Islet of Langerhans (tissue), 1 donor: ENCODE measurements at regions not wholly inside any gene's neighbourhood (a gene's known extent, or its start where the extent isn't known, plus 50 kb on each side); places are given as distances from the start of the nearest gene placed in this dataset.

Experiments used
- FAIRE-seq: peaks from one replicate; lab custom pipeline; 2011; peaks lifted over from hg19 to GRCh38; lab: Jason Lieb, UNC

DNA sequence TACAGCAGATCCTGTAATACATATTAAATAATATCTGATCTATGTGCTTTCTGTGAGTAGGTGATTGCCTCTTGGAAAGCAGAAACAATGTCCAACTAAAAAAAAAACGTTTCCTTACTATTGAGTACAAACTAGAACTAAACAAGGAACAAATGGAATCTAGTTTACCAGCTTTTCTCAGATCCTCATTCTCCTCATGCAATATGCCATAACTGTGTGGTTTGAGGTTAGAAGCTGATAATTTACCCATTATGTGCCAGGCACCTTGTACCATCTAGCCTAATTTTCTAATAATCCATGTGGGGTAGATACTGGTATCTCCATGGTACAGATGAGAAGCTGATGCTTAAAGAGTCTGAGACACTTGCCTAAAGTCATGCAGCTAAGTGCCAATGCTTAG is 154.7 kb downstream of the PTGER3 start:
- no peak for FAIRE-seq

DNA sequence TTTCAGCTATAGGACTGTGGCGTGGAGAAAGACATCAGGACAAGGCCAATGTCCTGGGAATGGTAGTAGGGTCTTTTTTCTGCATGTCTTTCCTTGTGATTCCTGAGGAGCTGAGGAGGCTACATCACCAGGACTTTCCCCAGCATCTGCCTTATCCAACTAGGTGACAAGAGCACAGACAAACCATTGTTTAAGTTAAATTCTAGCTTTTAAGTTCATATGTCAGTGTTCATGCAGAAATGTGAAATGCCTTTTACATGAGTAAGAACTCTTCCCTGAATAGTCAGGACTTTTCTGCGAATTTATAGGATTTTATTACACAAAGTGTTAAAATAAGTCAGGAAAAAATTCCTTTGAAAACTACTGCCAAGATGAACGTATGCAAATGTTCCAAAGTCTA is 154.2 kb downstream of the PTGER3 start:
- no peak for FAIRE-seq

DNA sequence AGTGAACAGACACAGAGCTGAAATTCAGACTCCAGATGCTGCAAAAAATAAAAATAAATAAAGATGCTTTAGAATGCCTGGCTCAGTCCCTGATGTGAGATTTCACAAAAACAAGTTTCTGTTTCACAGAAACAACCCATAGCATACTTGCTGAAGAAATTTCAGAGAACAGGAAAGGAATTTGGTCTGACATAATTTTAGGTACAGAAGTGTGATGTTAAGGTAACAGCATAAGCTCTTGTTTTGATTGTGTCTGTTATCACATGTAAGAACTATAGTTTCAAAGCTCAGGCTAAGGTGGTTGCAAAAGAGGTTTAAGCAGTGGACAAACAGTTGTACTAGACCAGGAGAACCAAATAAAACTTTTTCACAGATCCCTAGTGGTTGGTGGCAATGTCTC is 152.1 kb downstream of the PTGER3 start:
- no peak for FAIRE-seq

DNA sequence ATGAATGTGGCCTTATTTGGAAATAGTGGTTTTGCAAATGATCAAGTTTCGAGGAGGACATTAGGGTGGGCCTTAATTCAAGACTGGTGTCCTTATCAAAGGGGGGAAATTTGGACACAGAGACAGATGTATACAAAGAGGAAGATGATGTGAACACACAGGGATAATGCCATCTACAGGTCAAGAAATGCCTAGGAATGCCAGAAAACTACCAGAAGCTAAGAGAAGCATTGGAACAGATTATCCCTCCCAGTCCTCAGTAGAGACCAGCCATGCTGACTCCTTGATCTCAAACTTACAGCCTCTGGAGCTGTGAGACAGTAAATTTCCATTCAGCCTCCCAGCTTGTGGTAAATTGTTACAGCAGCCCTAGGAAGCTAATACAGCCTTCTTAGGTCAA is 151.4 kb downstream of the PTGER3 start:
- FAIRE-seq = no peak

DNA sequence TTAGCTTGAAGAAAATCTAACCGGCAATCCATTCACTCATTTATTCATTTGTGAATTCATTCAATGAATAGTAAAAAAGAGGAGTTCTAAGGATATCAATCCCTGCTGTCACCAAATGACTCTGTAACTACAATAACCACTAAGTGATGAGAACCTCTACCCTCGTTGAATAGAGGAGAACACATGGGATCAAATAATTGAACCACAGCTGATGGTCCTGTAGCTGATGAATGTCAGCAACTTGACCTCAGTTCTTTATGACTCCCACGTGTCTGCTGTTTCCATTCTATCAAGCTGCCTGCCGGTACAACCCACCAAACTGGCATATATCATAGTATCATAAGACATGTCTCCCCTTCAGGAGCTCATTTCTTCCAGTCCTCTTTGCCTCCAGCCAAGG is 150.3 kb downstream of the PTGER3 start:
- FAIRE-seq = no peak

DNA sequence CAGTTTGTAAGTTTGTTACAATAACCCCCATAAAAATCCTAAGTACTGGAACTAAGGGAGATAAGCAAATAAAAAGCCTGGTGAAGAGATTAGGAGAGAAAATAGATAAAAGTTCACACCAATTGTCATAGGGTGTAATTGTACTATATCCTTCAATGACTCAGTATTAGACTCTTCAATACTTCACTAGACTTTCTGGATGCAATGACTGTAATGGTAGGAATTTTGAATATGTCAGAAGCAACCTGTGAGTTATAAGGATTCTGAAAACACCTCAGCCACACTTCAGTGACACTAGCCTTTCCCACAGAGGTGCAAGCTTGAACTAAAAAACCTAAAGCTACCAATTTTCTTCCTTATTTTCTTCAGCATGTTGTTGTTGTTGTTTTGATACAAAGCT is 147.9 kb downstream of the PTGER3 start:
- no peak for FAIRE-seq

DNA sequence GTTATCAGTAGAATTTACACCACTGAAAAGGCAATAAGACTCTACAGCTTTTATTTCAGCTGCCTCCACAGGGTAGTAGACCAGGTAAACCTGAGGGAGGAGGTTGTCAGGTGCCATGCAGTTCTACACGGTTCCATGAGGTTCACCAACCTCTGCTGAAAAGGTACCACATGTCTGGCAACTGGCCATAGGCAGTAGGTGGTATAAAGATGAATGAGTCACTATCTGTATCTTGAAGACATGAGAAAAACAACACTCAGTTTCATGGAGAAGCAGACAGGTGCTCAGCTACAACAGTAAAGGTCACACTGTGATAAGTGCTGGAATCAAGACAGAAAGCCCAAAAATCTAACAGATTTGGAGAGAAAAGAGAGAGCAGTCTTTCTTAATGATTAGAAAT is 145.4 kb downstream of the PTGER3 start:
- FAIRE-seq = no peak

DNA sequence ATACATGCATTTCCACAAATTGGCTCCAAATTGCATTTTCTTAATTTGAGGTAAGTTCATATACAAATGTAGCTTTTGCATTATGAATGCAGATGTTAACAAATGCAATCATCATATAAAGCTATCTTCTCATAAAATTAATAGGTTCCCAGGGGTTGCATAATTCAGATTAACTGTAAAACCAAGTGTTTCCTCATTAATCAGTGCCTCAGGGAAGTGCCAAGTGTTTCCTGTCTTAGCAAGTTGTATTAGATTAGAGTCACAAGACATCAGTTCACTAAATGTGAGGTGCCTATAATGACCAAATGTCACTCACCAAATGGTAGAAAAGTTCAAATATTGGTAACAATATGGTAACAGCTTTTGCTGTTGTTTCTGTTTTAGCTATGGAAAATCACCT is 140.8 kb downstream of the PTGER3 start:
- no peak for FAIRE-seq

DNA sequence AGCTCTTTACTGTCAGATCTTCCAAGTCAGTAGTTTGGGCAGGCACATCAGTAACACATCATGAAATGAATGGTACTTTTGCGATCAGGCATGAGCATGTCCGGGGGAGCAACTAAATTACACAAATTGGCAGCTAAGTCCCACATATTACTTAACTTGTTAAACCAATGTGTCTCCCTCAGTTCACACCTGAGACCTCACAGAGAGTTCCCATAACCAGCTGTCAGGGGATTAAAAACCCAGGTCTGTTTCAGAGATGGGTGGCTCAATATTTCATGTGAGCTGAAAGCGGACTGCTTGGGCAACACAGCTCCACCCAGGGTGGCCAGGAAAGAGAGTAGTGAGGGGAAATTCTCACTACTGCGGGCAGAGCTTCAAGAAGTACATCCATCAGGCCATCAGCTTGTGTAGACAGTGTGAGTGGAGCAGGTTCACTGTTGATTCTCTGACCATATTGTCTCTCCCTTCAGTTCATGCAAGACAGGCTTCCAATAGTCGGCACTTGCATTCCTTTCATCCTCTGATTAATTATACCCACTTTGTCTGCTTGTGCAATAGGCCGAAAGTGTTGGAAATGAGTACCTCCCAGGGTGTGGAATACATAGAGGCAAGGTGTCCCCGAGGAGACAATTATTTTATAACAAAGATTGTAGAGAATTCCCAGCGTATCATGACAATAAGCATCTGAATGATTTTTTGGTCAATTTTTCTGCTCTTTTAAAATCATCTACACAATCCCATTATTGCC is 139.9 kb downstream of the PTGER3 start:
- FAIRE-seq = no peak

DNA sequence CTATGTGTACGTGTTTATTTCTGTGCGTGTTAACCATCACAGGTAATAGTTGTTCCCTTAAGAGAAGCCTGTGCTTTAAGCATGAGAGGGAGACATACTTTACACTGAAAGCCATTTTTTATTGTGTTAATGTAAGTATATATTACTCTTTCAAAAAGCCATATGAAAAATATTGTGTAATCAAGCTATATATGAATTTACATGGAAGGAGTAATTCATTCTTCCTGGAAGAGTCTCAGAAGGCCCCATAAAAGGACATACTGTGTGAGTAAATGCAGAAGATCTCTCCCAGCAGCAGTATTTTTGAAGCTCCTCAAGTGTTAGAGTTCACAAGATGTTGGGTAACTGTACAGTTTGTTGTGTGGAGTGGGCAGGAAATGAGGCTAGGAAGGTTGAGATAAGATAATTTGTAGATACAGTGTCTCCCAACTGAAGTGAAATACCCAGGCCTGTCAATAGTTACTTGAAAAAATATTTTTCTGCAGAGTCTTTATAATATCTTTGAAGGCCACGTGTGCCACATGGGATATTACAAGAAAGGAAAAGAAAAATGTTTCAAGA is 138.3 kb downstream of the PTGER3 start:
- FAIRE-seq = no peak

DNA sequence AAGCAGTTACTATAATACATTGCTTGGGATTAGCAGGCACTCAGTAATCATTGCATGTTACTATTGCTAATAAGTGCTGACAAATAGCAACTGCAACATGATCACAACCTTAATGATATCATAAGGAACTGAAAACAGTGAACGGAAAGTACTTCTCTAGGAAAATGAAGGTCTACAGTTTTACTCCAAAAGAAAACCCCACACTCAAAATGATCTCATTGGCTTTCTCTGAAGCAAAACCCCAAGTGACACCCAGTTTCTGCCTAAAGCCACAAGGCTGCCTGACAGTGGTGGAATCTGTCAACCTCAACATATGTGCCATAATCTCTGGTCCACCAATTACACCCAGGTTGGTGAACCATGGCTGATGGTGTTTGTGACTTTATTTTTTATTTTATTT is 137.6 kb downstream of the PTGER3 start:
- no peak for FAIRE-seq

DNA sequence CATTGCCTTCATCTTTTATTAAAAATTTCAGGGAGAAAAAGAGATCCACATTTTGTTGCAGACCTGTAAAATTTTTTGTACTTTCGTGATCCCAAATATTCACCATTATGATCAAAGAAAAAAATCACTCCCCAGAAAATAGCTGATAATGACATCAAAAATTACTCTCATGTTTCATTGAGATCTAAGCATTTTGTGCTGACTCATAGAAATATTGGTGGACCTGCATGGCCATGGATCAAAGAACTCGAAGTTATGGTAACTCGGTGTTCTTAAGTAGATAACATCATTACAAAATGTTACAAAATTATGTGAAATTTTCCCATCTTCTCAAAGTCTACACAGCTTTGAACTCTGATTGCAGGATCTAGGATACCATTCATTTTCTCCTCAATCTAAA is 135.8 kb downstream of the PTGER3 start:
- FAIRE-seq = no peak

DNA sequence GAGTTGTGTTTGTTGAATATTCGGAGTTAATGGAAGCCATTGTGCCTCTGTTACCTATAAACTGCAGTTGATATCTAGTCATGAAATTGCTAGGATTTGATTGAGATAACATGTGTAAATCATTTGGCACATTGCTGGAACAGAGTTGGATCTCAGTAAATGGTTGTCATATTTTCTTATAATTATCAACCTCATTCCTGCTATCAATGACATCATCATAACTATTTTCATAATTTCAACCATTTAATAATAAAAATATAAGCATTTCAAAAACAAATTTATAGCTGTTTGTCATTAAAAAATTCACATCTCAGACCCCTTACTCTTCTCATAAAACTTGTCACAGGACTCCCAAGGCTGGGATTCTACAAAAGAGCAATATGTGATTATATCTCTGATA is 133.4 kb downstream of the PTGER3 start:
- no peak for FAIRE-seq

DNA sequence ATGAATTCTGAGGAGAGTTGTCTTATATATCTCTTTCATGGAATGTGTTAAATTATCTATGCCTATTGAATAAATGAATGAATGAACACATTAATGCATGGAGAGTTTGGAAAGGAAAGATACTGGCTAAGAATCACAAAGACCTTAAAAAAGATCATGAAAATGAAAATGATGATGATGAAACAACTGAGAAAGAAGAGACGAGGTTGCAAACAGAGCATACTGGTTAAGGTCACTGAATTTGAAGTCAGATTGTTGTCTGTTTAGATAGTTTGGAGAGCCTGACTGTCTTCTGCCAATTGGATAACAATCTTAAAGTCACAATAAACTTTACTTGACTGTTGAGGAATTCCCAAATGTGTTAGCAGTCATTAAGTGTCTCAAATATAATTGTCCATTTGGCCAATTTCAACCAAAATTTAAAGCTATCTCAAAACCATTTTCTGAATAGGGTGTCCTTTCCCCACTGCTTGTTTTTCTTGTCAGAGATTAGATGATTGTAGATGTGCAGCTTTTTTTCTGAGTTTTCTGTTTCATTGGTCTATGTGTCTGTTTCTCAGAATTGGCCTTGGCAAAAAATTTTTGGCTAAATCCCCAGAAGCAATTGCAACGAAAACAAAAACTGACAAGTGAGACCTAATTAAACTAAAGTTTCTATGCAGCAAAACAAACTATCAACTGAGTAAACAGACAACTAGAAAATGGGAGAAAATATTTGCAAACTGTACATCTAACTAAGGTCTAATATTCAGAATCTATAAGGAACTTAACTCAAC is 132.2 kb downstream of the PTGER3 start:
- FAIRE-seq = no peak

DNA sequence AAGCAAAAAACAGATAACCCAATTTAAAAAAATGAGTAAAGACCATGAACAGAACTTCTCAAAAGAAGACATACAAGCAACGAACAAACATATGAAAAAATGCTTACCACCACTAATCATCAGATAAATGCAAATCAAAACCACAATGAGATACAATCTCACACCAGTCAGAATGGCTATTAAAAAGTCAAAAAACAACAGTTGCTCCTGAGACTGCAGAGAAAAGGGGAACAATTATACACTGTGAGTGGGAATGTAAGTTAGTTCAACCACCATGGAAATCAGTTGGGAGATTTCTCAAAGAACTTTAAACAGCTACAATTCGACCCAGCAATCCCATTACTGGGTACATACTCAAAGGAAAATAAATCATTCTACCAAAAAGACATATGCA is 131.6 kb downstream of the PTGER3 start:
- FAIRE-seq = no peak

DNA sequence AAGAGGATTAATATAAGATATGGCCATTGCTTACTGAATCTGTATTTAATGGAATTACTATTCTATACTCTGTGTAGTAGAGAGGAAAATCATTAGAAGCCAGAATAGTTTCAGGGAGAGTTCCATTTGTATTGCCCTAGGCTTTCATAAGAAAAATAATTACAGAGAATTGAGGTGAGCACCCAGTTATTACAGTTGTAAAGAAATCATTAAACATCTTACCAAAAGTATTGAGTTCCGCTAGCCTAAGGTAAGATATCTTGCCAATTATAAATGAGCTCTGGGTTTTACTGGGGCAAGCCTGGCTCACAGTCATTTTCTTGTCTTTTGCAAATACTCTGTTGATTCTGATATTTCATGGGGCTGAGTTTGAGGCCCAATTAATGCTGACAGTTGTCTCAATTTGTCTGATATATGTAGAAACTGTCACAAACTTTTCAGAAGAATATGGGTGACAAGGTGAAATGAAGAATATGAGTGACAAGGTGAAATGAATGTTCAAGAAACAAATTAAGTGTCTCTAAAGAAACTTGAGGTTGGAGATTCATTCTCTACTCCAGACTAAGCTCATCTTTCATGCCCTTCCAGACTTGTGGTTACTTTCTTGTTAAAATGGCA is 127.8 kb downstream of the PTGER3 start:
- no peak for FAIRE-seq
